ENCODE measurements at regions not wholly inside any gene's neighbourhood (a gene's known extent, or its start where the extent isn't known, plus 50 kb on each side); places are given as distances from the start of the nearest gene placed in this dataset.
"Not testable (repeated sequence)": the region's sequence is repeated elsewhere in the genome, so short reads cannot be mapped to it uniquely, and the experiment has no call there.

DNA sequence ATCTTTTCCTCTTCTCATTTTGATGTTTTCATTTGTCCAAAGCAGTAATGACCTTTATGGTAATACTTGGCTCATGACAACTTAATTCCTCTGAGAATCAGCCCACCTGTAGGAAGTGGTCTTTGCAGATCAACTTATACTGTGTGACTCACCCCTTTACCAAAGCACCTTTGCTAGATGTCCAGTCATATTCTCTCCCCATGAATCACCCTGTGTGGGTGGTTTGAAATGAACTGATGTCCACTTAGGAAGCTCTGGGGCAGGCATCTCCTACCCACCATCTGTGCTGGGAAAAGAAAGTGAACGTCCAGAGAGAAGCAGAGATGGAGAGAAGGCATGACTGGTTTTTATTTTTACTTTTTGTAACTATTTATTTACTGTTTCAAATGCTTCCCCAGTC, 410.3 kb downstream of the KIF20B start:
- H3K27me3 ChIP-seq (ENCODE audit: low read length), result no peaks in the 10 kb centered on the region
- no peaks in the 10 kb centered on the region for H3K9me2 ChIP-seq (replicated peaks; ENCODE audit: low read length)
- intact Hi-C loops (cut with micrococcal nuclease), result no loop called here
- no peaks in the 10 kb centered on the region for H3K9me3 ChIP-seq (ENCODE audit: low read length)
- TF ChIP-seq EZH2phosphoT487 (IDR thresholded peaks at IDR 0.05; ENCODE audit: borderline replicate concordance, low read length) (no peak), EZH2 (IDR thresholded peaks at IDR 0.05; ENCODE audit: low read length, unreplicated experiment) (no peak)
- TF ChIP-seq, protein P1, sequence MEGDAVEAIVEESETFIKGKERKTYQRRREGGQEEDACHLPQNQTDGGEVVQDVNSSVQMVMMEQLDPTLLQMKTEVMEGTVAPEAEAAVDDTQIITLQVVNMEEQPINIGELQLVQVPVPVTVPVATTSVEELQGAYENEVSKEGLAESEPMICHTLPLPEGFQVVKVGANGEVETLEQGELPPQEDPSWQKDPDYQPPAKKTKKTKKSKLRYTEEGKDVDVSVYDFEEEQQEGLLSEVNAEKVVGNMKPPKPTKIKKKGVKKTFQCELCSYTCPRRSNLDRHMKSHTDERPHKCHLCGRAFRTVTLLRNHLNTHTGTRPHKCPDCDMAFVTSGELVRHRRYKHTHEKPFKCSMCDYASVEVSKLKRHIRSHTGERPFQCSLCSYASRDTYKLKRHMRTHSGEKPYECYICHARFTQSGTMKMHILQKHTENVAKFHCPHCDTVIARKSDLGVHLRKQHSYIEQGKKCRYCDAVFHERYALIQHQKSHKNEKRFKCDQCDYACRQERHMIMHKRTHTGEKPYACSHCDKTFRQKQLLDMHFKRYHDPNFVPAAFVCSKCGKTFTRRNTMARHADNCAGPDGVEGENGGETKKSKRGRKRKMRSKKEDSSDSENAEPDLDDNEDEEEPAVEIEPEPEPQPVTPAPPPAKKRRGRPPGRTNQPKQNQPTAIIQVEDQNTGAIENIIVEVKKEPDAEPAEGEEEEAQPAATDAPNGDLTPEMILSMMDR (conservative IDR thresholded peaks at IDR 0.05; ENCODE audit: low read depth, low read length), result no peak
- ATAC-seq (peak; percentile 81), DNase-seq (peak; percentile 76)
- H3K36me3 ChIP-seq (ENCODE audit: low read depth, low read length), result no peaks in the 10 kb centered on the region
- H4K20me1 ChIP-seq (ENCODE audit: low read length), result no peaks in the 10 kb centered on the region
- H3K27ac ChIP-seq (ENCODE audit: low read length), result no peak overlapping the region
- peaks cover 12% of the 10 kb centered on the region for H3K4me1 ChIP-seq (ENCODE audit: insufficient read depth, low read length)
- ChIA-PET POLR2A (ENCODE audit: unreplicated experiment) (interaction anchor here (0.7 kb wide), 1 partner anchor 274 kb away, joined by 5 read pairs; no protein-coding TSS in a partner anchor), CTCF (no interaction called here)
- no peaks in the 10 kb centered on the region for H3F3A ChIP-seq (ENCODE audit: low read length, unreplicated experiment)
- H2AFZ ChIP-seq (ENCODE audit: low read length), result no peak overlapping the region
- no TSS peak for BruUV-seq (replicated peaks)
- no peaks in the 10 kb centered on the region for H3K79me2 ChIP-seq (ENCODE audit: low read length)
- no peak overlapping the region for H3K4me3 ChIP-seq (ENCODE audit: low read length)
- H3K4me2 ChIP-seq (ENCODE audit: low read length), result no peak overlapping the region
- H3K9ac ChIP-seq (ENCODE audit: low read length), result no peak overlapping the region

- Histone ChIP-seq H3K9ac (ENCODE audit: low read length) (no peak overlapping the region), H3K9me2 (replicated peaks; ENCODE audit: low read length) (no peaks in the 10 kb centered on the region), H2AFZ (ENCODE audit: low read length) (no peak overlapping the region), H3K36me3 (ENCODE audit: low read depth, low read length) (no peaks in the 10 kb centered on the region), H3K27ac (ENCODE audit: low read length) (no peak overlapping the region), H3K4me2 (ENCODE audit: low read length) (no peak overlapping the region), H3K9me3 (ENCODE audit: low read length) (no peaks in the 10 kb centered on the region), H3K79me2 (ENCODE audit: low read length) (no peaks in the 10 kb centered on the region), H3K27me3 (ENCODE audit: low read length) (no peaks in the 10 kb centered on the region), H3K4me1 (ENCODE audit: insufficient read depth, low read length) (peaks cover 12% of the 10 kb centered on the region), H3F3A (ENCODE audit: low read length, unreplicated experiment) (no peaks in the 10 kb centered on the region), H4K20me1 (ENCODE audit: low read length) (no peaks in the 10 kb centered on the region), H3K4me3 (ENCODE audit: low read length) (no peak overlapping the region)
- ATAC-seq (no peak), DNase-seq (no peak)
- intact Hi-C loops (cut with micrococcal nuclease), result no loop called here
- ChIA-PET POLR2A (ENCODE audit: unreplicated experiment) (no interaction called here), CTCF (no interaction called here)
- BruUV-seq (replicated peaks), result no TSS peak
- TF ChIP-seq, protein P1 (conservative IDR thresholded peaks at IDR 0.05; ENCODE audit: low read depth, low read length), result no peak
- no peak for TF ChIP-seq EZH2 (IDR thresholded peaks at IDR 0.05; ENCODE audit: low read length, unreplicated experiment)
- TF ChIP-seq EZH2phosphoT487 (IDR thresholded peaks at IDR 0.05; ENCODE audit: borderline replicate concordance, low read length), result no peak
Observed at GRCh38 chr10:90112681-90113080, 411.3 kb downstream of the KIF20B start.

GRCh38 chr10:90118567-90118966, 417.2 kb downstream of the KIF20B start:
- H4K20me1 ChIP-seq (ENCODE audit: low read length); H3K9ac ChIP-seq (ENCODE audit: low read length); H3K27ac ChIP-seq (ENCODE audit: low read length); H2AFZ ChIP-seq (ENCODE audit: low read length); H3K4me1 ChIP-seq (ENCODE audit: insufficient read depth, low read length); H3K79me2 ChIP-seq (ENCODE audit: low read length); POLR2A ChIA-PET (ENCODE audit: unreplicated experiment); H3F3A ChIP-seq (ENCODE audit: low read length, unreplicated experiment); CTCF ChIA-PET; H3K4me3 ChIP-seq (ENCODE audit: low read length); H3K4me2 ChIP-seq (ENCODE audit: low read length); H3K36me3 ChIP-seq (ENCODE audit: low read depth, low read length); intact Hi-C loops (cut with micrococcal nuclease); DNase-seq; BruUV-seq (replicated peaks); ATAC-seq; H3K9me2 ChIP-seq (replicated peaks; ENCODE audit: low read length); H3K9me3 ChIP-seq (ENCODE audit: low read length); H3K27me3 ChIP-seq (ENCODE audit: low read length): not testable (repeated sequence)

DNA sequence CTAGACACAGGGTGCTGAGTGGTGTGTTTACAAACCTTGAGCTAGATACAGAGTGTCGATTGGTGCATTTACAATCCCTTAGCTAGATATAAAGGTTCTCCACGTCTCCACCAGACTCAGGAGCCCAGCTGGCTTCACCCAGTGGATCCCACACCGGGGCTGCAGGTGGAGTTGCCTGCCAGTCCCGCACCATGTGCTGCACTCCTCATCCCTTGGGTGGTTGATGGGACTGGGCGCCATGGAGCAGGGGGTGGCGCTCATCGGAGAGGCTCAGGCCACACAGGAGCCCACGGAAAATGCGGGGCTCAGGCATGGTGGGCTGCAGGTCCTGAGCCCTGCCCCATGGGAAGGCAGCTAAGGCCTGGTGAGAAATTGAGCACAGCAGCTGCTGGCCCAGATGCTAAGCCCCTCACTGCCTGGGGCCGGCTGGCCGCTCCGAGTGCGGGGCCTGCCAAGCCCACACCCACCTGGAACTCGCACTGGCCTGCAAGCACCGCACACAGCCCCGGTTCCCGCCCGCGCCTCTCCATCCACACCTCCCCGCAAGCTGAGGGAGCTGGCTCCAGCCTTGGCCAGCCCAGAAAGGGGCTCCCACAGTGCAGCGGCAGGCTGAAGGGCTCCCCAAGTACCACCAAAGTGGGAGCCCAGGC, 418.4 kb downstream of the KIF20B start:
- H3K4me3 ChIP-seq (ENCODE audit: low read length); ATAC-seq; POLR2A ChIA-PET (ENCODE audit: unreplicated experiment); H3K4me1 ChIP-seq (ENCODE audit: insufficient read depth, low read length); H2AFZ ChIP-seq (ENCODE audit: low read length); DNase-seq; CTCF ChIA-PET; H3K36me3 ChIP-seq (ENCODE audit: low read depth, low read length); H3K79me2 ChIP-seq (ENCODE audit: low read length); H3K27ac ChIP-seq (ENCODE audit: low read length); H3K9me3 ChIP-seq (ENCODE audit: low read length); H3F3A ChIP-seq (ENCODE audit: low read length, unreplicated experiment); BruUV-seq (replicated peaks); intact Hi-C loops (cut with micrococcal nuclease); H3K27me3 ChIP-seq (ENCODE audit: low read length); H3K4me2 ChIP-seq (ENCODE audit: low read length); H3K9me2 ChIP-seq (replicated peaks; ENCODE audit: low read length); H3K9ac ChIP-seq (ENCODE audit: low read length); H4K20me1 ChIP-seq (ENCODE audit: low read length): not testable (repeated sequence)
